SU-DHL-6 (cell line): ENCODE measurements at regions not wholly inside any gene's neighbourhood (a gene's known extent, or its start where the extent isn't known, plus 50 kb on each side); places are given as distances from the start of the nearest gene placed in this dataset.
"Not testable (repeated sequence)": the region's sequence is repeated elsewhere in the genome, so short reads cannot be mapped to it uniquely, and the experiment has no call there.

Experiments used
- H2AFZ ChIP-seq: fragments of 200-600 bp; sonication (generic); 2 replicates; pipeline ENCODE4 v1.6.1; 2014; ENCODE audit warnings: low read depth, mild to moderate bottlenecking, moderate library complexity, mixed read lengths, antibody characterized with exemption, low read length; ENCODE audit not compliant: severe bottlenecking
- H3F3A ChIP-seq: fragments of 200-600 bp; shearing (Covaris generic); 2 replicates; pipeline ENCODE4 v1.6.0; 2016; ENCODE audit warnings: antibody characterized with exemption, mild to moderate bottlenecking; ENCODE audit not compliant: insufficient read depth
- H3K27ac ChIP-seq: fragments of 200-600 bp; sonication (generic); 2 replicates; pipeline ENCODE4 v1.5.1; 2016; ENCODE audit warnings: low read depth, mild to moderate bottlenecking, low read length, moderate library complexity, mixed read lengths
- H3K27me3 ChIP-seq: fragments of 200-600 bp; sonication (generic), shearing (Covaris generic); 2 replicates; pipeline ENCODE4 v1.6.0; 2014; ENCODE audit warnings: mild to moderate bottlenecking, low read length
- H3K36me3 ChIP-seq: fragments of 200-600 bp; sonication (generic); 2 replicates; pipeline ENCODE4 v1.6.1; 2014; ENCODE audit warnings: mild to moderate bottlenecking, low read length, mixed read lengths
- H3K4me2 ChIP-seq: fragments of 300-600, 200-600 bp; shearing (Covaris generic), sonication (generic); 2 replicates; pipeline ENCODE4 v1.6.0; 2014; ENCODE audit warnings: low read length, low read depth, mild to moderate bottlenecking; ENCODE audit not compliant: poor library complexity, severe bottlenecking
- H3K4me3 ChIP-seq: fragments of 200-600 bp; sonication (generic); 2 replicates; pipeline ENCODE4 v1.5.1; 2014; ENCODE audit warnings: antibody characterized with exemption, low read length, mild to moderate bottlenecking, mixed read lengths; ENCODE audit not compliant: insufficient read depth, poor library complexity, severe bottlenecking
- H3K79me2 ChIP-seq: fragments of 200-600 bp; sonication (generic); 2 replicates; pipeline ENCODE4 v1.6.1; 2014; ENCODE audit warnings: mild to moderate bottlenecking, low read length, moderate library complexity; ENCODE audit not compliant: insufficient read depth
- H3K9ac ChIP-seq: fragments of 200-600 bp; sonication (generic); 2 replicates; pipeline ENCODE4 v1.7.0; 2014; ENCODE audit warnings: mild to moderate bottlenecking, low read length
- H3K9me2 ChIP-seq: fragments of 200-600 bp; sonication (generic); replicated peaks from 2 replicates; pipeline ENCODE4 v1.6.1; 2014; ENCODE audit warnings: low read length; ENCODE audit not compliant: insufficient read depth
- H3K9me3 ChIP-seq: fragments of 200-600 bp; sonication (generic); 2 replicates; pipeline ENCODE4 v1.6.1; 2014; ENCODE audit warnings: low read length, mixed read lengths; ENCODE audit not compliant: insufficient read depth
- H4K20me1 ChIP-seq: fragments of 200-600 bp; sonication (generic); 2 replicates; pipeline ENCODE4 v1.6.1; 2014; ENCODE audit warnings: low read depth, mild to moderate bottlenecking, antibody characterized with exemption, low read length, moderate library complexity, mixed read lengths
- EZH2phosphoT487 ChIP-seq: fragments of 200-600 bp; sonication (generic), shearing (Covaris generic); conservative IDR thresholded peaks from 2 replicates; pipeline ENCODE4 v1.6.1; 2018; ENCODE audit warnings: mild to moderate bottlenecking, antibody characterized with exemption, low read length, moderate library complexity, mixed read lengths
- TF ChIP-seq, protein P1 (sequence below): fragments of 200-600 bp; sonication (generic); IDR thresholded peaks from one replicate; pipeline ENCODE4 v1.5.1; 2017; ENCODE audit warnings: antibody characterized with exemption, mild to moderate bottlenecking, low read length, moderate library complexity; ENCODE audit not compliant: insufficient read depth, poor library complexity, severe bottlenecking

GRCh38 chr6:144519426-144519825 lies 234.3 kb downstream of the UTRN start:
- H3K27ac ChIP-seq, result no peak overlapping the region
- H3K9me2 ChIP-seq, result no peaks in the 10 kb centered on the region
- H3F3A ChIP-seq, result no peaks in the 10 kb centered on the region
- no peak overlapping the region for H2AFZ ChIP-seq
- no peak overlapping the region for H3K4me3 ChIP-seq
- no peak overlapping the region for H3K9ac ChIP-seq
- no peaks in the 10 kb centered on the region for H3K36me3 ChIP-seq
- no peaks in the 10 kb centered on the region for H3K9me3 ChIP-seq
- H3K4me2 ChIP-seq, result no peak overlapping the region
- H3K79me2 ChIP-seq, result no peaks in the 10 kb centered on the region
- no peaks in the 10 kb centered on the region for H4K20me1 ChIP-seq
- no peaks in the 10 kb centered on the region for H3K27me3 ChIP-seq
- TF ChIP-seq, protein P1, sequence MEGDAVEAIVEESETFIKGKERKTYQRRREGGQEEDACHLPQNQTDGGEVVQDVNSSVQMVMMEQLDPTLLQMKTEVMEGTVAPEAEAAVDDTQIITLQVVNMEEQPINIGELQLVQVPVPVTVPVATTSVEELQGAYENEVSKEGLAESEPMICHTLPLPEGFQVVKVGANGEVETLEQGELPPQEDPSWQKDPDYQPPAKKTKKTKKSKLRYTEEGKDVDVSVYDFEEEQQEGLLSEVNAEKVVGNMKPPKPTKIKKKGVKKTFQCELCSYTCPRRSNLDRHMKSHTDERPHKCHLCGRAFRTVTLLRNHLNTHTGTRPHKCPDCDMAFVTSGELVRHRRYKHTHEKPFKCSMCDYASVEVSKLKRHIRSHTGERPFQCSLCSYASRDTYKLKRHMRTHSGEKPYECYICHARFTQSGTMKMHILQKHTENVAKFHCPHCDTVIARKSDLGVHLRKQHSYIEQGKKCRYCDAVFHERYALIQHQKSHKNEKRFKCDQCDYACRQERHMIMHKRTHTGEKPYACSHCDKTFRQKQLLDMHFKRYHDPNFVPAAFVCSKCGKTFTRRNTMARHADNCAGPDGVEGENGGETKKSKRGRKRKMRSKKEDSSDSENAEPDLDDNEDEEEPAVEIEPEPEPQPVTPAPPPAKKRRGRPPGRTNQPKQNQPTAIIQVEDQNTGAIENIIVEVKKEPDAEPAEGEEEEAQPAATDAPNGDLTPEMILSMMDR, result no peak
- no peak for TF ChIP-seq EZH2phosphoT487

DNA sequence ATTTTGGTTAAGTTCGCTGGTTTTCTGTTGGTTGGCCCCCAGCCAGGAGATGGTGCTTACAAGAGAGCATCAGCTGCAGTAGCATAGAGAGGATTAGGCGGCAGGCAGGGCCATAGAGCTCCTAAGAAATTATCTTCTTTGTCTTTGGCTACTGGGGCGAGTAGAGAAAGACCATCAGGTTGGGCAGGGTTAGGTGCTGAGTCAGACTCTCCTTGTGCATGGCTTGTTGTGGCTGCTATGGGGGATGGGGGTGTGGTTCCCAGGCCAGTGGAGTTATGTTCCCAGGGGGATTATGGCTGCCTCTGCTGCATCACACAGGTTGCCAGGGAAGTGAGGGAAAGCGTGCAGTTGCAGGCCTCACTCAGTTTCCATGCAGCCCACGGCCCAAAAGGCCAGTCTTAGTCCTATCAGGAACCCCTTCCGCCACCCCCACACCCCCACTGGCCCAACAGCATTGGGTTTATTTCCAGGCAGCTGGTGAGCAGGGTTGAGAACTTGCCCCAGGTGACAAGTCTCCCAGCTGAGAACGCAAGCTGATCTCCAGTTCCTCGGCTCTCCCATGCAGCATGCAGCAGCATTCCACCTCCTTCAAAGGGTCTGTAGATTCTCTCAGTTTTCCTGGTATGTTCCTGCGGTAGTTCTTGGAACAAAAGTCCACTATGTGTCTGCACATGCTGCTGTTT lies 243.7 kb downstream of the UTRN start:
- Histone ChIP-seq H3K4me3 (no peak overlapping the region), H3K36me3 (no peaks in the 10 kb centered on the region), H3K9me3 (no peaks in the 10 kb centered on the region), H3F3A (no peaks in the 10 kb centered on the region), H3K9ac (no peak overlapping the region), H3K9me2 (no peaks in the 10 kb centered on the region), H2AFZ (no peak overlapping the region), H3K4me2 (no peak overlapping the region), H3K79me2 (no peaks in the 10 kb centered on the region), H4K20me1 (no peaks in the 10 kb centered on the region), H3K27me3 (no peaks in the 10 kb centered on the region), H3K27ac (no peak overlapping the region)
- TF ChIP-seq, protein P1, result no peak
- TF ChIP-seq EZH2phosphoT487, result no peak

DNA sequence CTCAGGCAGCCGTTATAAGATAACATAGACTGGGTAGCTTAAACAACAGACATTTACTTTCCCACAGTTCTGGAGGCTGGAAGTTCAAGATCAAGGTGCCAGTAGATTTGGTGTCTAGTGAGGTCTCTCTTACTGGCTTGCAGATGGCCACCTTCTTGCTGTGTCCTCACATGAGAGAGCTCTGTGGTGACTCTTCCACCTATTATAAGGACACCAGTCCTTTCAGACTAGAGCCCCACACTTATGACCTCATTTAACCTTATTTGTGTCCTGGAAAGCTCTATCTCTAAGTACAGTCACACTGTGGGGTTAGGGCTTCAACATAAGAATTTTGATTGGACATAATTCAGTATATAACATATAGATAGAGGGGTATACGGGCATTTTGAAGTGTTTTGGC lies 245.0 kb downstream of the UTRN start:
- Histone ChIP-seq H3K27ac (no peak overlapping the region), H3K79me2 (no peaks in the 10 kb centered on the region), H4K20me1 (no peaks in the 10 kb centered on the region), H3K36me3 (no peaks in the 10 kb centered on the region), H3K9ac (no peak overlapping the region), H3K9me3 (no peaks in the 10 kb centered on the region), H3F3A (no peaks in the 10 kb centered on the region), H3K4me2 (no peak overlapping the region), H3K4me3 (no peak overlapping the region), H3K9me2 (no peaks in the 10 kb centered on the region), H2AFZ (no peak overlapping the region), H3K27me3 (no peaks in the 10 kb centered on the region)
- TF ChIP-seq, protein P1, result no peak
- TF ChIP-seq EZH2phosphoT487, result no peak

- not testable (repeated sequence) for H3K27ac ChIP-seq, H3K9me3 ChIP-seq, H4K20me1 ChIP-seq, H3K4me2 ChIP-seq, H3F3A ChIP-seq, H3K36me3 ChIP-seq, H3K79me2 ChIP-seq, H3K27me3 ChIP-seq, H3K9ac ChIP-seq, H3K4me3 ChIP-seq, H2AFZ ChIP-seq, H3K9me2 ChIP-seq
These were observed 247.1 kb downstream of the UTRN start for GRCh38 chr6:144532238-144532637.
